Neural progenitor cell (in vitro differentiated cells): ENCODE measurements at regions not wholly inside any gene's neighbourhood (a gene's known extent, or its start where the extent isn't known, plus 50 kb on each side); places are given as distances from the start of the nearest gene placed in this dataset.

Experiments used
- CTCF ChIP-seq: fragments of 200-600 bp; sonication (generic); IDR thresholded peaks from 2 replicates; pipeline ENCODE4 v1.5.1; 2017; ENCODE audit warnings: antibody characterized with exemption, mild to moderate bottlenecking
- EZH2 ChIP-seq: fragments of 200-600 bp; sonication (generic); IDR thresholded peaks from 2 replicates; pipeline ENCODE4 v1.6.1; 2017; ENCODE audit warnings: antibody characterized with exemption, mild to moderate bottlenecking, moderate library complexity

DNA sequence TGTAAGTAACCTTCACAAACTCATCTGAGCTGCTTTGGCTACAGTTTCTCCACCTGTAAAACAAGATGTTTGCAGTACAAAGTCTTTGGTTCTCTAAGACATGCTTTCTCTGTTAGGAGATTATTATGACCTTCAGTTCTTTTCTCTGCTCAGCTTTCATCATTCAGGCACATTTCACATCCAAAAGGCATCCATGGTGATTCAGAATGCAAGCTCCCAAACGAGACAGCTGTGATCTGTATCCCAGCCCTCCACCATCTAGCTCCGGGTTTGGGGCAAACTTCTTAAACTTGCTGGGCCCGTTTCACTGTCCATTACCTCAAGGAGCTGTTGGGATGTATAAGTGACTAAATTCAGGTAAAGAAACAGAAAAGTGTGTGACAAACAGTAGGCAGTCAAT, 95.8 kb upstream of the COL1A2 start:
- TF ChIP-seq CTCF: no peak
- TF ChIP-seq EZH2: no peak
